Neural cell (in vitro differentiated cells): ENCODE measurements at regions not wholly inside any gene's neighbourhood (a gene's known extent, or its start where the extent isn't known, plus 50 kb on each side); places are given as distances from the start of the nearest gene placed in this dataset.

ENCODE experiments used
- CTCF ChIP-seq: fragments of 450-650 bp; IDR thresholded peaks from 2 replicates; pipeline ENCODE4 v1.5.1; 2014; ENCODE audit warnings: antibody characterized with exemption, mild to moderate bottlenecking, moderate library complexity; ENCODE audit not compliant: poor library complexity, severe bottlenecking
- REST ChIP-seq: IDR thresholded peaks from 2 replicates; pipeline ENCODE4 v1.6.1; 2012; ENCODE audit warnings: borderline replicate concordance

- TF ChIP-seq CTCF (no peak), REST (no peak)
Observed at GRCh38 chr2:22274661-22275060, 1110.3 kb upstream of the KLHL29 start.
